DOHH2 (cell line): ENCODE measurements at regions not wholly inside any gene's neighbourhood (a gene's known extent, or its start where the extent isn't known, plus 50 kb on each side); places are given as distances from the start of the nearest gene placed in this dataset.

ENCODE experiments used
- EZH2phosphoT487 ChIP-seq: fragments of 200-600 bp; sonication (generic); IDR thresholded peaks from 2 replicates; pipeline ENCODE4 v1.6.1; 2017; ENCODE audit warnings: borderline replicate concordance, mild to moderate bottlenecking, antibody characterized with exemption, low read length, moderate library complexity, mixed read lengths
- TF ChIP-seq, protein P1 (sequence below): fragments of 200-600 bp; sonication (generic); IDR thresholded peaks from one replicate; pipeline ENCODE4 v1.5.1; 2014; ENCODE audit warnings: antibody characterized with exemption, mild to moderate bottlenecking, low read depth, low read length; ENCODE audit not compliant: poor library complexity, severe bottlenecking

DNA sequence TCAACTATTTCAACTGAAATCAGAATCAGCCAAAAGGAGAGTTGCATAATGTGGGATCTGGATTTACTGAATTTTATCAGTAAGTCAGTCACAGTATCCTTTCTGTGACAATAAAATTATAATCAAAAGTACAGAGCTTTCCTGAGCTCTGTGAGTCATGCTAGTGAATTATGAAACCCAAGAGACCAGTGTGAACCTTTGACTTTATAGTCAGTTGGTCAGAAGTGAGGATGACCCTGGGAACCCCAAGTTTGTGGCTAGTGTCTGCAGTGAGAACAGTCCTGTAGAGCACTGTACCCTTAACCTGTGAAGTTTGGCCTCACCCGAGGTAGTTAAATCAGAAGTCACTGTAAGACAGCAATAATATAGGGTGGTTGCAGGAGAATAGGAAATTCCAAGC is 381.7 kb downstream of the CDH19 start:
- TF ChIP-seq, protein P1, sequence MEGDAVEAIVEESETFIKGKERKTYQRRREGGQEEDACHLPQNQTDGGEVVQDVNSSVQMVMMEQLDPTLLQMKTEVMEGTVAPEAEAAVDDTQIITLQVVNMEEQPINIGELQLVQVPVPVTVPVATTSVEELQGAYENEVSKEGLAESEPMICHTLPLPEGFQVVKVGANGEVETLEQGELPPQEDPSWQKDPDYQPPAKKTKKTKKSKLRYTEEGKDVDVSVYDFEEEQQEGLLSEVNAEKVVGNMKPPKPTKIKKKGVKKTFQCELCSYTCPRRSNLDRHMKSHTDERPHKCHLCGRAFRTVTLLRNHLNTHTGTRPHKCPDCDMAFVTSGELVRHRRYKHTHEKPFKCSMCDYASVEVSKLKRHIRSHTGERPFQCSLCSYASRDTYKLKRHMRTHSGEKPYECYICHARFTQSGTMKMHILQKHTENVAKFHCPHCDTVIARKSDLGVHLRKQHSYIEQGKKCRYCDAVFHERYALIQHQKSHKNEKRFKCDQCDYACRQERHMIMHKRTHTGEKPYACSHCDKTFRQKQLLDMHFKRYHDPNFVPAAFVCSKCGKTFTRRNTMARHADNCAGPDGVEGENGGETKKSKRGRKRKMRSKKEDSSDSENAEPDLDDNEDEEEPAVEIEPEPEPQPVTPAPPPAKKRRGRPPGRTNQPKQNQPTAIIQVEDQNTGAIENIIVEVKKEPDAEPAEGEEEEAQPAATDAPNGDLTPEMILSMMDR: no peak
- TF ChIP-seq EZH2phosphoT487: no peak
